DMS53 (cell line): ENCODE measurements at regions not wholly inside any gene's neighbourhood (a gene's known extent, or its start where the extent isn't known, plus 50 kb on each side); places are given as distances from the start of the nearest gene placed in this dataset.
A peak's percentile ranks its signal among the peaks of the same experiment; 100 is the strongest.
"Not testable (repeated sequence)": the region's sequence is repeated elsewhere in the genome, so short reads cannot be mapped to it uniquely, and the experiment has no call there.

Experiments
- DNase-seq: peaks from one replicate; lab custom pipeline; 2025; lab: John Stamatoyannopoulos, UW

DNA sequence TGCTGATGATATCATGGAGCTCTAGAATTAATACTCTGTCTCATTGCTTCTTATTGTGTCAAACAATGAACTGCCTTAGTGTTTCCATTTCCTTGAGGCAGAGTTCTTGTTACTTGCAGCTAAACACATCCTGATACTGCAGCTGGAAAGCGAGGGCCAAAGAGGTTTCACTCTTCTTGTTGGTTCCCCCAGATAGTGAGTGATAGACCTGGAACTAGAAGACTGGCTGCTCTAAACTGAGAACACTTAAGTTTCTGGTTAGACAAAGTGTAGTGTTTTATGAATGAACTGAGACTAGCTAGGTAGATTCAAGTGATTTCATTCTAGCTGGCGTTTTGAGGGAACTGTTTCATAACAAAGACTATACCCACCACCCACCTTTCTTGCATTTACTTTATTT is 321.7 kb downstream of the TXNL1 start:
- DNase-seq = no peak

DNA sequence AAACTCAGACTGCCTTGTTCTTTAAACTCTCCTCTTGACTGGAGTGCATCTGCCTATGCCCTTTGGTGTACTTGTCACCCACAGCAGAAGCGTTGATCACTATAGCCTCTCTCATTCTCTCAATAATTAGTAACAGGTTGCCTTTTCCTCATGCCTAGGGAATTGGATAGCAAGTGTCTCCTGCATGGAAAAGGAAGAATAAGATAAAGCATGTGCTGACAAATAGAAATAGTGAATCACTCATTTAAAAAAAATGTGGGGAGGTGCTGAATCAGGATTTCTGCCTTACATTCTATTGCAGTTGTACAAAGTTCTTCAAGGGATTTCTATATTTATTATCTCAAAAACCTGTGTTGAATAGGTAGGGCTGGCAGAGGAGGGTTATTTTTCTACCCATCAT is 323.0 kb downstream of the TXNL1 start:
- DNase-seq = no peak

DNA sequence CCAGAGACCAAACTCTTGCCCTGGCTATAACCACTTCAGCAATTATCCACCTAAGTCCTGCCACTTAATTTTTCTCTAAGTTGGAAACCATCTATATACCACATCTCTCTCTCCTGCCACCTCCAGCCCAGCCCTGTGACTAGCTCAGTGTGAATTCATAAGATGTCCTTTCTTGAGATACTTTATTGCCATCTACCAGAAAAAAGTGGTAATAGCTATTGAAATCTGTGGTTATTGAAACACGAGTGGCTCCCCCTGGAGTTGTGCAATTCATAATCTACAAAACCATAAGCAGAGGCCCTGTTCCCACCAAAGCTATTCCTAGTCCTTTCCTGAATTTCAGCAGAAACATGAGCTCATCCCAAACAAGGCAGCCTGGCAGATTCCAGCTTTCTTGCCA is 324.0 kb downstream of the TXNL1 start:
- DNase-seq = peak; percentile 24

DNA sequence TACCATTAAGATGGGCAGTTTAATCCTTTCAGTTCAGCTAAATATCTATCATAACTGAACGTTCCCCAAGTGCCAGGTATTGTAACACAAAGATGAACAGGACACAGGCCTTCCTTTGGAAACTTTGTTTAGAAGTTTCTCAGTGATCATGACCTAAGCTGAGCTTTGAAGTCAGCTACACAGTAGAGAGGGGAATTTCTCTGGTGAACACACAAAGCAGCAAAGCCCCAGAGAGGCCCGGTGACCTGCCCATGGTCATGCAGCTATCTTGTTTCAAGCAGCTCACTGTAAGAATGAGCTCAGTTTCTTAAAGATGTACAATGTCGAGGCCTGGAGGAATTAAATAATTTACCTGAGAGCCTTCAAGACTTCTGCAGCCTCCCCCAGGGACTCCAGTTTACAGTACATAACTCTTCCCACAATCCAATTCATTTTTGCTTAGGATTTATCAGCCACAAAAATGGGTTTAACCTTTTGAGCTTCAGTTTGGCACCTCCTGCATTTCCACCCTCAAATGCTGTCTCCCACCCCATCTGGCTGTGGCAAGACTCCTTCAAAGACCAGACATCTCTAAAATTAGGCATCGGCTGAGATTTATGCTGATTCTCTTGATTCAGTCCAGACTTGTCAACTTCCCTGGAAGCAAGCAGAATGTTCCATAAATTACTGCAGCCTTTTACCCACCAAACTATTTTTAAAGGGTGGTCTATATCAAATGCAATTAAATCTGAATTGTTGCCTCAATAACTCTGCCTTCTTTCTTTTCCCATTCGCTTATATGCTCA is 325.6 kb downstream of the TXNL1 start:
- DNase-seq = no peak

DNA sequence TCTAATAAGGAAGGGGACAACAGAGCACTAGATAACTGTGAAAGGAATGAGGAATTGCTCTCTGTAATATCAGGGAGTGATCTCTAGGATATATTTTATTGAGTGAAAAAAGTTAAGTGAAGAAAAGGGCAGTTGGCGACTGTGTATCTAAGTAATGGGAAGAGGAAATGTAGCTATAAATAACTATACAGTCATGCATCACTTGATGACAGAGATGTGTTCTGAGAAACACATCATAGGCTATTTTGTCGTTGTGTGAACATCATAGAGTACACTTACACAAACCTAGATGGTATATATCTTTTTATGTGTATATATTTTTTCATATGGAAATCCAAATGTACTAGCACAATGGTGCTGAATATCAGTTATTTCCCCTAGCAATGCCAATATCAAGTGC is 329.3 kb downstream of the TXNL1 start:
- DNase-seq = no peak

DNA sequence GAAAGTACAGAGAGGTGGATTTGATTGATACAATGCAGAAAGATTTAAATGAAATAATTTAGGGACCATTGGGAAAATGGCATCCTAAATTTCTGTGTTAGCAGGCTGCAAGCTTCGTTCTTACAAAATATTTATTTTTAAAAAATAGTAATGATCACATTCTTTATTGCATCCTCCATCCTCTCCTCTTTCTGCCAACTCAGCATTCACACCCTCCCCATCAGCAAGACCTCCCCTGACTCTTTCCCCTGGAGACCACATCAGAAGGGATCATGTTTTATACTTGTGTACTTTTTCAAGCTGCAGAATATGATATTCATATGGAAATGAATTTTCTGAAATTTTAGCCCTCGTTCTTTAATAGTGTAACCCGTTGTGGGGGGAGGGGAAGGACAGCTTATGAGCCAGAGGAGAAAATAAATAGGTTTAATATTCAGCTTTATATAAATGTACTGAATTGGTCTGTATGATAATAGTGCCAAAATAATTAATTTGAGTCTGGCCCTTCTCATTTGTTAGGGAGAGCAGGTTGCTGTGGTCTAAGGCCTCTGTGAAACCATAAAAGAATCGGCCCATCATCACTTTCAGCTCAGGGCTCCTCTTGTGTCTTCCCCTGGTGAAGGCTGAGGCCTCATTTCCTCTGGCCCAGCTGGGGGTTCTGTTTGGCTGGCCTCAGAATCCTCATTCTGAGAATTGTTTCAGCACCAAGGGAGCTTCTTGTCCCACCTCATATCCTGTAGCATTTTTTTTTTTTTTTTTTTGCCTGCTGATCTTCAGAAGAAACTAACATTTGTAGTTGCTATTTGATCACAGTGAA is 330.8 kb downstream of the TXNL1 start:
- no peak for DNase-seq

GRCh38 chr18:56306797-56307196 is 331.6 kb downstream of the TXNL1 start:
- DNase-seq = no peak

GRCh38 chr18:56305583-56305982 is 332.8 kb downstream of the TXNL1 start:
- DNase-seq = no peak

DNA sequence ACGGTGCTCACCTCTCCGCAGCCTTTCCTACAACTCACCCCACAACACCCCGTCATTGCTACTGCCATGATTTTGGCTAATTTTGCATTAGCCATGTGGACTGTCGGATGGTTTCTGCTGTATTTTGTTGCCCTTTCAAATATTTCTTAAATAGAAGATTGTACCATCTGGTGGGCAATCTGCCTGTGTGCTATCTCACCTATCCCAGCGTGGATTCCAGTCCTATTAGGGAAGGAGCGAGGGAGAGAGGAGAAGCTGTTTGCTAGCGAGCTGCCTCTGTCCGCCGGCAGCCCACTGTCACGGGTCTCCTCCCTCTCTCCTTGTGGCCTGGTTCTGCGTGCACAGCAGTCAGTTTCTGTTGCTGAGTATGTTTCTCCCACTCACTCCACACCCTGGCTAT is 336.2 kb downstream of the TXNL1 start:
- DNase-seq = no peak

GRCh38 chr18:56299740-56300139 is 338.7 kb downstream of the TXNL1 start:
- DNase-seq = no peak

GRCh38 chr18:56298935-56299334 is 339.5 kb downstream of the TXNL1 start:
- peak; percentile 70 for DNase-seq

DNA sequence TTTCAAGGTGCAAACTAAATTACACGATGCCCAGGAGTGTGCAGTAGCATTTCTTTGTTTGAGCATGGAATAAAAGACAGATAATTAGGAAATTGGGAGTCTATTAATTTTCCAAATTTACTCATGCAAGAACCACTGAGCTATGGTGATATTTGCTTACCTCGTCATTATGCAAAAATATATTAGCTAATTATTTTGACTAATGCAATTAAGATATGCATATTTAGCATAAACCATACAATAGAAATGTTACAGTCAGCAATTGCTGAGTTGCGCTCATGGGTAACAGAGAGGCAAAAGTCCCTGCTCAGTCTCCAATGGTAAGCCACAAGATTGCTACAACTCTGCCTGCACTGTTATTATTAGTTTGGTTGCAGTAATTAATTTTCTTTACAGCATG is 342.0 kb downstream of the TXNL1 start:
- no peak for DNase-seq

DNA sequence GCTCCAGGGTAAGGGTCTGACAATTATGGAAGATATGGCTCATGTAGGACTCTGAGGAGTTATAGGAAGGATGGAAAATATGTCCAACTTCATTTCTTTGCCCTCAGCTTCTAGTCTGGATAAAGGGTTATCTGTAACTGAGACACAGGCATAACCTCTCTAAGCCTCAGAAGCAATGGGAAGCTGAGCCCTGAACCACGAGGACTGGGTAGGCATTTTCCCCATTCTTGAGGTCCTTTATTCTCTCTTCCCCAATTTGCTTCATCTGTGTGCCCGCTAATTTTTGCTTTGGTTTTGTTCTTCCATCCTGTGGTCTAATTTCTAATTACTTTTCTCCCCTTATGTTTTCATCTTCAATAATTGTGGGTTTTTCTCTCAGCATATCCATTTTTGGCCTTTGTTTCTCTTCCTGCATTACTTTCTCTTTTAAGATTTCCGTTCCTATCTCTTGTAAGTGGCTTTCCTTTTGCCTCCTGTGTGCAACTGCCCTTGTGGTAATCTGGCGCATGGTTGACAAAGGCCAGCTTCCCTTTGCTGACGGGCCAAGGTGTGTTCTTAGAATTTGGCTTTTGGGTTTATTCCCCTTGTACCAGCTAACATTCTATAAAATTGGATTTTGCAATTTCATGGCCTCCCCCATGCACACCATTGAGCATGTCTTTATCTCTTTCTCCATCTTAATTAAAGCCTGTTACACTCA is 343.8 kb downstream of the TXNL1 start:
- DNase-seq = no peak

DNA sequence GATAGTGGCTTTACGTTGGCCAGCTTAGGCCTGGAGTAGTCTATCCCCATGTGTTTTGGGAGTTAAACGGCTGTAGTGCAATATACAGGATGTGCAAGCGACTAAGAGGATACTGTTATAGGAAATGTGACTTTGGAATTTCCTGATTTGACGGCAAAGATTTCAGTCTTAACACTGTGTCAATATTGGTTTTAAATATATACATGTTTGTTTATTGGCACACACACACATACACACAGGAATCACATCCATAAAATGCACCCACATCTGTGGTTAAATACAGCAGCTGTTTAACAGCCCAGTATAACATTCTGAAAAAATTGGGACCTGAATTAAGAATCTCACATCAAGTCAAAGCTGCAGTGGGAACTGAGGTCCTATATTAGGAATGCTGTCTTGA is 347.1 kb downstream of the TXNL1 start:
- DNase-seq = peak; percentile 22

DNA sequence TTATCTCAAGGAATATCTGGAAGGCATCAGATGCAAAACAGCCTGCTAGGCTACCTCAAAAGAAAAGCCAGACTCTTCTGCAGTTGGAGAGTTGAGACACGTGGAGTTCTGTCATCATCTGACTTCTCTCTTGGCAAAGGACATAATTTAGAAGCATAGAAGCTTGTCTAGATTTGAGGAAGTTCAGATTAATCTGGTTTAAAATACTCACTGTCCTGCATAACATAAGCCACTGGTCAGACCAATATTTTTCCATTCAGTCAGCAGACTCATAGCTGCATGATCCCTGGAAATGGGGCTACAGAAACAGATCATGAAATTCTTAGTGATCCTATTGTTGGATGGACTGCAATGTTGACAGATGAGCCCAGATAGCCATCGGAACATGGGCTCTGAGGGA is 349.0 kb downstream of the TXNL1 start:
- DNase-seq = no peak

DNA sequence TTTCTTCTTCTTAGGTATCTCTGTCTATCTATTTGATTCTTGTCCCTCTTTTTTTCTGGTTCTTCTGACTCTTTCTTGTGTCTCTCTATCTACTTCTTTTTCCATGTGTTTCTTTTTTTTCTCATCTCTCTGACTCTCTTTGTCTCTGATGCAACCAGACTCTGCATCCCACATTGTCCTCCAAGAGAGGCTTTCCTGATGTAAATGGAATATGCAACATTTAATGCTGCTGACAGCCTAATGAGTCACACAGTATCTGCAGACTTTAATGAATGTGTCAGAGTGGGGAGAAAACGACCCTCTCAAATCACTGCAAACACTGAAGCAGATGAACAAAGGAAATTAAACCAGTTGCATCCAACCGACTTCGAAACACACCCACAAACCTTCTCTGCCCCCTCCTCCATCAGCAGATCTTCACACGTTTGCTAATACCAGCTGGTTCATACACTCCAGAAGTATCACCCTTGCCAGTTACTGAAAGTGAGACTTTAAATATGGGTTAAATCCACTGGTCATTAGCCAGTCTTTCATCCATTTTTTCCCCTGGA is 351.5 kb downstream of the TXNL1 start:
- DNase-seq = no peak

- no peak for DNase-seq
Measured at GRCh38 chr18:56285387-56286065, 352.9 kb downstream of the TXNL1 start.

- no peak for DNase-seq
Measured at GRCh38 chr18:56284319-56284718, 354.1 kb downstream of the TXNL1 start.

DNA sequence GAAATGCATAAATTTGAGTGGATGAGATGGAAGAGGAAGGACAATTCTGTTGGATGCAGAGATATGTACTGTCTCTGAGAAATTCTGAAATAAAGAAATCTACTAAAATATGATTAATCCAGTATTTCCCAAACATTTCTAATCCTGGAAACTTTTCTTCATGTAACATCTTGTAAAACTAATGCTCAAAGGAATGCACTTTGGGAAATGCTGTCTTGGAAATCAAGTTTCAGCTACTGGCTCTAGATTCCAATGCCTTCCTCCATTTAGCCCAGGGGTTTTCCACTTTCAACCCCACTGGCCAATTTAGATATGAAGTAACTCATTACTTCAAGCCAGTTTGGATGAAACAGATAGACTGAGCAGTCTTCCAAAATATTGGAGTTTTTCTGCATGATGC is 355.1 kb downstream of the TXNL1 start:
- DNase-seq = no peak

DNA sequence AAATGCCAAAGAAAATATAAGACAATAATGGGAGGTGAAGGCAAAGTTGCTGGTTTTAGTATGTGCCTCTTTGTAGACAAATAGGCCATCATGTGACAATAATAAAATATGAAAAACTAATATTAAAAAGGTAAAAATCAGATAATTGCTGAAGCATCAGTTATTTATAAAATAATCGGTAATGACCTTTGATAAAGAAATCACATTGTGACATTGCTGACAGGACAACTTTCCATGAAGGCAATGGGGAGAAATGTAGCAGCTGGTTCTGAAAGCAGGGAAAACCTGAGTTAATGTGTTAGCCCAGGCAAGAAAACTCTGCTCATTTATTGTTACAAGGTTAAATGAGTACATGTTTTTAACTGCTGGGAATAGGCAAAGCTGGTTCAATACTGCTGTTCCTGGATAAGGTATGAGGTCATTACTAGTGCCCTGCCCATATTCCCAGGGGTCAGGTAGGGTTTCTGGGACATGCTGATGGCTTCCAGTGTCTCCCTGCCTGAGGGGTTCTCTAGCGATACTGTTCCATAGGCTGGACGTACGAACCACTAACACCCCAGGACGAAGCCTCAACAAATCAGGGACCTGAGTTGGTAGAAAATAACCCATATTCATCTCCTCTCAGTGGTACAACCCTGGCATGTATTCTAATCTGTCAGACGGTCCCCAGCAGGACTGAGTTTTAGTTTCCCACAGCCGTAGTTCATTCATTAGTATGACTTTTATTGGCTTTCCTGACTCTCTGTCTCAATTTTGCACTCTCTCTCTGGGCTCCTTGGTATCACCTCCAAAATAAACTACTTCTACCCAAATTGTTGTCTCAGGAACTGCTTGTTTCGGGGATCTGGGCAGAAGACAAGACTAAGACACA is 355.9 kb downstream of the TXNL1 start:
- DNase-seq = no peak

DNA sequence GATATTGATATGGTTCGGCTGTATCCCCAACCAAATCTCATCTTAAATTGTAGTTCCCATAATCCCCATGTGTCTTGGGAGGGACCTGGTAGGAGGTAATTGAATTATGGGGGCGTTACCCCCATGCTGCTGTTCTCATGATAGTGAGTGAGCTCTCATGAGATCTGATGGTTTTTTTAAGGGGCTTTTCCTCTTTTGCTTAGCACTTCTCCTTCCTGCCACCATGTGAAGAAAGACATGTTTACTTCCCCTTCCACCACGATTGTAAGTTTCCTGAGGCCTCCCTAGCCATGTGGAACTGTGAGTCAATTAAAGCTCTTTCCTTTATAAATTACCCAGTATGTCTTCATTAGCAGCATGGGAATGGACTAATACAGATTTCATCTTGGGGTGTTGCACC is 358.6 kb downstream of the TXNL1 start:
- not testable (repeated sequence) for DNase-seq
